Lower lobe of right lung (tissue), 2 donors: ENCODE measurements at regions not wholly inside any gene's neighbourhood (a gene's known extent, or its start where the extent isn't known, plus 50 kb on each side); places are given as distances from the start of the nearest gene placed in this dataset.

Source experiments
- ATAC-seq, 2 donors: fragments of 200-7000 bp; cut with Tn5 transposase; one replicate each; pipeline ENCODE4 v1.9.1; 2020 to 2022; ENCODE audit warnings: mild to moderate bottlenecking in 2 of 2, moderate library complexity in 2 of 2
- DNase-seq: peaks from one replicate; pipeline ENCODE4 v3.0.0-alpha.2; 2020
- H3K27ac ChIP-seq: fragments of 200-600 bp; one replicate; pipeline ENCODE4 v1.8.0; 2022
- H3K27me3 ChIP-seq: fragments of 200-600 bp; one replicate; pipeline ENCODE4 v1.8.0; 2022; ENCODE audit warnings: low read depth
- H3K36me3 ChIP-seq: fragments of 200-600 bp; one replicate; pipeline ENCODE4 v1.8.0; 2022; ENCODE audit warnings: mild to moderate bottlenecking
- H3K4me1 ChIP-seq: fragments of 200-600 bp; one replicate; pipeline ENCODE4 v1.8.0; 2022
- H3K4me3 ChIP-seq: fragments of 200-600 bp; one replicate; pipeline ENCODE4 v1.8.0; 2022; ENCODE audit warnings: mild to moderate bottlenecking
- H3K9me3 ChIP-seq: fragments of 200-600 bp; one replicate; pipeline ENCODE4 v1.8.0; 2022
- intact Hi-C: fragments of 100-400 bp; cut with DNase I; formaldehyde crosslinking; loops from one replicate; pipeline ENCODE4 v1.11.0; 2022
- TF ChIP-seq, protein P1 (sequence below): fragments of 200-600 bp; IDR thresholded peaks from one replicate; pipeline ENCODE4 v1.8.0; 2022; ENCODE audit warnings: antibody characterized with exemption, mild to moderate bottlenecking
- donor health status: DM: no; HTN: yes; CAD: no; lungs with severe emphysema.

DNA sequence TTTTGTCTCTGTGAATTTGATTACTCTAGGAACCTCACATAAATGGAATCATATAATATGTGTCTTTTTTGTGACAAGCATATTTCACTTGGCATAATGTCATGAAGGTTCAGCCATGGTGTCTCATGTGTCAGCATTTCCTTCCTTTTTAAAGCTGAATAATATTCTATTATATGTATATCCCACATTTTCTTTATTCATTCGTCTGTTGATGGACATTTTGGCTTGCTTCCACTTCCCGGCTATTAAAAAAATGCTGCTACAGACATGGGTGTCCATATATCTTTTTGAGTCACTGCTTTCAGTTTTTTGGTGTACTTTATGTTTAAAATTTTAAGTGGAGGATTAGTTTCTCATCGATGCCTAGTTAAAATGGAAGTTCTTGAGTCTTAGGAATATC, 59.8 kb upstream of the C5orf63 start:
- no peaks in the 10 kb centered on the region for H3K9me3 ChIP-seq
- TF ChIP-seq, protein P1, sequence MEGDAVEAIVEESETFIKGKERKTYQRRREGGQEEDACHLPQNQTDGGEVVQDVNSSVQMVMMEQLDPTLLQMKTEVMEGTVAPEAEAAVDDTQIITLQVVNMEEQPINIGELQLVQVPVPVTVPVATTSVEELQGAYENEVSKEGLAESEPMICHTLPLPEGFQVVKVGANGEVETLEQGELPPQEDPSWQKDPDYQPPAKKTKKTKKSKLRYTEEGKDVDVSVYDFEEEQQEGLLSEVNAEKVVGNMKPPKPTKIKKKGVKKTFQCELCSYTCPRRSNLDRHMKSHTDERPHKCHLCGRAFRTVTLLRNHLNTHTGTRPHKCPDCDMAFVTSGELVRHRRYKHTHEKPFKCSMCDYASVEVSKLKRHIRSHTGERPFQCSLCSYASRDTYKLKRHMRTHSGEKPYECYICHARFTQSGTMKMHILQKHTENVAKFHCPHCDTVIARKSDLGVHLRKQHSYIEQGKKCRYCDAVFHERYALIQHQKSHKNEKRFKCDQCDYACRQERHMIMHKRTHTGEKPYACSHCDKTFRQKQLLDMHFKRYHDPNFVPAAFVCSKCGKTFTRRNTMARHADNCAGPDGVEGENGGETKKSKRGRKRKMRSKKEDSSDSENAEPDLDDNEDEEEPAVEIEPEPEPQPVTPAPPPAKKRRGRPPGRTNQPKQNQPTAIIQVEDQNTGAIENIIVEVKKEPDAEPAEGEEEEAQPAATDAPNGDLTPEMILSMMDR: no peak
- H3K4me1 ChIP-seq: no peaks in the 10 kb centered on the region
- H3K4me3 ChIP-seq: no peak overlapping the region
- ATAC-seq (no peak), DNase-seq (no peak)
- H3K27me3 ChIP-seq: no peaks in the 10 kb centered on the region
- intact Hi-C loops: no loop called here
- H3K36me3 ChIP-seq: no peaks in the 10 kb centered on the region
- no peak overlapping the region for H3K27ac ChIP-seq

DNA sequence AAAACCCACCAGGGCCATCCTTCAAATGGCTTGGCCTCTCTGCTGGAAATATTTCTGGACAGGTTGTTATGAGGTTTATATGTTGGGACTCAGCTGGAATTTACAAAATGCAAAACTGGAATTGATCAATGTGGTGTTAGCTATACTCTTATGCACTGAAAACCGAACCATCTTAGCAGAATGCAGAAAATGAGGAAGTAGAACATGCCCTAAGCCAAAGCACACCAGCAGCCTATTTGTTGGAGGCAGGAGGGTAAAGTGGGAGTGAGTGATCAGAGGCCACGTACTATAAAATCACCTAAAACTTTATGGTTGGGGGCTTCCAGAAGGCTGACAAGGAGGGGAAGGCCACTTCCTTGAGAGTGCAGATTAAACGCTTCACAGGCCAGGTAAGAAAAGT, 63.6 kb upstream of the C5orf63 start:
- Histone ChIP-seq H3K36me3 (no peaks in the 10 kb centered on the region), H3K27ac (no peak overlapping the region), H3K27me3 (no peaks in the 10 kb centered on the region), H3K9me3 (no peaks in the 10 kb centered on the region), H3K4me3 (no peak overlapping the region), H3K4me1 (no peaks in the 10 kb centered on the region)
- no peak for DNase-seq
- intact Hi-C loops: no loop called here
- no peak for ATAC-seq
- TF ChIP-seq, protein P1: no peak

DNA sequence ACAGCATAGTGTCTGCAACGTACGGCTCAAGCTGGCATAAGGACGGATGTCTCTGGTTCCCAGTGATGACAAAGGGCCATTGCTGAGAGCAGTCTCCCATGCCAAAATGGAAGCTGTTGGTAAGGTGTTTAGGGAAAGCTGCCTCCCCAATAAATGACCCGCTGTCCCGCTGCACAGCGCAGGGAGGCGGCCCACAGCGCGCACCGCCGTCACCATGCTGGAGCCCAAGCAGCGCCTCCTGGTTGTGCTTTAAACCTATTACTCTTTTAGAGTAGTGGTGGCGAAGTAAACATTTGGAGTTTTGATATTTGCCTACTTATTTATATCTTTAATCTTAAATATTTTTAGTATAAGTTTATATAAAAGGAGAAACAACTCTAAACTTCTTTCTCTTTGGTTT, 70.4 kb upstream of the C5orf63 start:
- TF ChIP-seq, protein P1: no peak
- ATAC-seq: no peak
- no peaks in the 10 kb centered on the region for H3K27me3 ChIP-seq
- intact Hi-C loops: no loop called here
- H3K27ac ChIP-seq: no peak overlapping the region
- H3K36me3 ChIP-seq: no peaks in the 10 kb centered on the region
- H3K4me3 ChIP-seq: no peak overlapping the region
- H3K4me1 ChIP-seq: no peaks in the 10 kb centered on the region
- no peak for DNase-seq
- no peaks in the 10 kb centered on the region for H3K9me3 ChIP-seq

DNA sequence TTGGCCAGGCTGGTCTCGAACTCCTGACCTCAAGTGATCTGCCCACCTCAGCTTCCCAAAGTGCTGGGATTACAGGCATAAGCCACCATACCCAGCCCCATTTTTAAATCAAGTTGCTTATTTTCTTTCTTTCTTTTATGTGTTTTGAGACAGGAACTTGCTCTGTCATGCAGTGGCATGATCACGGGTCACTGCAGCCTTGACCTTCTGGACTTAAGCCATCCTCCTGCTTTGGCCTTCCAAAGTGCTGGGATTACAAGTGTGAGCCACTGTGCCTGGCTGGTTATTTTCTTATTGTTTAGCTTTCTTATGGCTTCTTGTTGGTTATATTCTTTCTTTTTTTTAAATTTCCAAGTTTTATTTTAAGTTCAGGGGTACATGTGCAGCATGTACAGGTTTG, 79.7 kb upstream of the C5orf63 start:
- H3K27ac ChIP-seq: no peak overlapping the region
- no peaks in the 10 kb centered on the region for H3K36me3 ChIP-seq
- TF ChIP-seq, protein P1: no peak
- no peaks in the 10 kb centered on the region for H3K9me3 ChIP-seq
- no peak overlapping the region for H3K4me3 ChIP-seq
- ATAC-seq (no peak), DNase-seq (no peak)
- H3K27me3 ChIP-seq: no peaks in the 10 kb centered on the region
- intact Hi-C loops: no loop called here
- no peaks in the 10 kb centered on the region for H3K4me1 ChIP-seq

DNA sequence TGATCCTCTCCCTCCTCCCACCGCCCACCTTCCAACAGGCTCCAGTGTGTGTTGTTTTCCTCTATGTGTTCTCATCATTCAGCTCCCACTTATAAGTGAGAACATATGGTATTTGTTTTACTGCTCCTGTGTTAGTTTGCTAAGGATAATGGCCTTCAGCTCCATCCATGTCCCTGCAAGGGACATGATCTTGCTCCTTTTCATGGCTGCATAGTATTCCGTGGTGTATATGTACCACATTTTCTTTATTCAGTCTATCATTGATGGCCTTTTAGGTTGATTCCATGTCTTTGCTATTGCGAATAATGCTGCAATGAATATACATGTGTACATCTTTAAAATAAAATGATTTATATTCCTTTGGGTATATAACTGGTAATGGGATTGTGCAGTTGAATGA, 80.2 kb upstream of the C5orf63 start:
- intact Hi-C loops: no loop called here
- ATAC-seq: no peak
- TF ChIP-seq, protein P1: no peak
- no peaks in the 10 kb centered on the region for H3K36me3 ChIP-seq
- no peaks in the 10 kb centered on the region for H3K9me3 ChIP-seq
- no peak overlapping the region for H3K27ac ChIP-seq
- DNase-seq: no peak
- no peaks in the 10 kb centered on the region for H3K4me1 ChIP-seq
- H3K27me3 ChIP-seq: no peaks in the 10 kb centered on the region
- H3K4me3 ChIP-seq: no peak overlapping the region

DNA sequence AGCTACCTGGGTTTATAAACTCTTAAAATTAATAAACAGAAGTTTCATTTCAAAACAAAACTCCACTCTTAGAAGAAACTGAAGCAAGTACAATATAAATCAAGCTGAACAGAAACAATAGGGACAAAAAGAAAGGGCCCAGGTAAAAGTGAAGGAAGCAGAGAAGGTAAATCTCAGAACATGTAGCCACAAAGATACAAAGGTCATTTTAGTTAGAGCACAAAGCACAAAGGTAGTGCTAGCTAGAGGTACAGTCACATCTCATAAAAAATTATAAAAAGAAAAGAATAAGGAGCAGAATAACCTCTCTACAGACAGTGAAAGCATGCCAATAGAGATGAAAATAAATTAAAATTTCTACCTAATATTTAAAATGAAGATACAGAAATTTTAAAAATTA, 90.4 kb upstream of the C5orf63 start:
- DNase-seq (no peak), ATAC-seq (no peak)
- H3K9me3 ChIP-seq: no peaks in the 10 kb centered on the region
- H3K36me3 ChIP-seq: no peaks in the 10 kb centered on the region
- intact Hi-C loops: no loop called here
- H3K27ac ChIP-seq: no peak overlapping the region
- TF ChIP-seq, protein P1: no peak
- no peaks in the 10 kb centered on the region for H3K27me3 ChIP-seq
- no peaks in the 10 kb centered on the region for H3K4me1 ChIP-seq
- H3K4me3 ChIP-seq: no peak overlapping the region
